GM18868 (cell line): ENCODE measurements at regions not wholly inside any gene's neighbourhood (a gene's known extent, or its start where the extent isn't known, plus 50 kb on each side); places are given as distances from the start of the nearest gene placed in this dataset.

Experiments
- ATAC-seq: cut with Tn5 transposase; IDR thresholded peaks from one replicate; pipeline ENCODE4 v1.9.1; 2021; ENCODE audit warnings: mild to moderate bottlenecking, moderate library complexity; ENCODE audit not compliant: unreplicated experiment

GRCh38 chr1:68953311-68953710, 456.4 kb upstream of the DEPDC1 start:
- no peak for ATAC-seq

- ATAC-seq: no peak
Measured at GRCh38 chr1:68954841-68955240, 458.0 kb upstream of the DEPDC1 start.

GRCh38 chr1:68955424-68955823, 458.5 kb upstream of the DEPDC1 start:
- no peak for ATAC-seq

- no peak for ATAC-seq
Measured at GRCh38 chr1:68958958-68959357, 462.1 kb upstream of the DEPDC1 start.

- no peak for ATAC-seq
Measured at GRCh38 chr1:68959461-68960030, 462.7 kb upstream of the DEPDC1 start.

- ATAC-seq: no peak
Measured at GRCh38 chr1:68961143-68961542, 464.3 kb upstream of the DEPDC1 start.

GRCh38 chr1:68963353-68963752, 466.5 kb upstream of the DEPDC1 start:
- no peak for ATAC-seq

GRCh38 chr1:68969441-68969840, 472.6 kb upstream of the DEPDC1 start:
- ATAC-seq: no peak

GRCh38 chr1:68970571-68970970, 473.7 kb upstream of the DEPDC1 start:
- ATAC-seq: no peak

- ATAC-seq: no peak
Measured at GRCh38 chr1:68973459-68974244, 476.8 kb upstream of the DEPDC1 start.

- ATAC-seq: no peak
Measured at GRCh38 chr1:68974447-68974846, 477.6 kb upstream of the DEPDC1 start.

- ATAC-seq: no peak
Measured at GRCh38 chr1:68975212-68975933, 478.5 kb upstream of the DEPDC1 start.

GRCh38 chr1:68976916-68977610, 480.2 kb upstream of the DEPDC1 start:
- no peak for ATAC-seq

GRCh38 chr1:68979891-68980290, 483.0 kb upstream of the DEPDC1 start:
- ATAC-seq: no peak

GRCh38 chr1:68984289-68984688, 487.4 kb upstream of the DEPDC1 start:
- ATAC-seq: no peak

- ATAC-seq: no peak
Measured at GRCh38 chr1:68994096-68994495, 497.2 kb upstream of the DEPDC1 start.

- no peak for ATAC-seq
Measured at GRCh38 chr1:69016468-69016867, 519.6 kb upstream of the DEPDC1 start.

- ATAC-seq: no peak
Measured at GRCh38 chr1:69029649-69030048, 532.8 kb upstream of the DEPDC1 start.

GRCh38 chr1:69038379-69038778, 529.3 kb upstream of the LRRC7 start:
- no peak for ATAC-seq

GRCh38 chr1:69045572-69045971, 522.1 kb upstream of the LRRC7 start:
- no peak for ATAC-seq

- ATAC-seq: peak; percentile 71
Measured at GRCh38 chr1:69055194-69055593, 512.5 kb upstream of the LRRC7 start.
